Uterus (tissue), 3 donors: ENCODE measurements at regions not wholly inside any gene's neighbourhood (a gene's known extent, or its start where the extent isn't known, plus 50 kb on each side); places are given as distances from the start of the nearest gene placed in this dataset.
"Not testable (repeated sequence)": the region's sequence is repeated elsewhere in the genome, so short reads cannot be mapped to it uniquely, and the experiment has no call there.

Source experiments
- DNase-seq, 2 donors: peaks; one replicate each; pipeline ENCODE4 v3.0.0-alpha.2; 2019 to 2020
- H3K27ac ChIP-seq, 2 donors: fragments of 200-600 bp; sonication (generic); 1 replicate in 1 of 2; 2 replicates in 1 of 2; pipeline ENCODE4 v1.5.1; 2016 to 2018
- H3K27me3 ChIP-seq, 2 donors: fragments of 200-600 bp; sonication (generic); one replicate each; pipeline ENCODE4 v1.5.1; 2018 to 2019; ENCODE audit warnings: control low read depth in 1 of 2
- H3K36me3 ChIP-seq, 2 donors: fragments of 200-600 bp; sonication (generic); one replicate each; pipeline ENCODE4 v1.5.1; 2019; ENCODE audit warnings: control low read depth in 1 of 2
- H3K4me1 ChIP-seq, 2 donors: fragments of 200-600 bp; sonication (generic); one replicate each; pipeline ENCODE4 v1.5.1; 2018 to 2019; ENCODE audit warnings: control low read depth in 1 of 2
- H3K4me3 ChIP-seq, 2 donors: fragments of 200-600 bp; sonication (generic); 1 replicate in 1 of 2; 2 replicates in 1 of 2; pipeline ENCODE4 v1.5.1; 2018 to 2019; ENCODE audit warnings: mild to moderate bottlenecking in 1 of 2
- H3K9me3 ChIP-seq, 2 donors: fragments of 200-600 bp; sonication (generic); one replicate each; pipeline ENCODE4 v1.5.1; 2019; ENCODE audit warnings: control low read depth in 1 of 2
- POLR2A ChIP-seq, 2 donors: fragments of 450-650 bp; IDR thresholded peaks; one replicate each; pipeline ENCODE4 v1.6.1; 2016; ENCODE audit warnings: antibody characterized with exemption in 2 of 2, mild to moderate bottlenecking in 1 of 2, moderate library complexity in 1 of 2
- intact Hi-C: fragments of 100-400 bp; cut with DNase I; formaldehyde crosslinking; loops from one replicate; pipeline ENCODE4 v1.15.1; 2023; ENCODE audit warnings: low total_unique reads
- TF ChIP-seq, protein P1 (sequence below), 4 experiments: fragments of 200-600 bp in 2 of 4; fragments of 450-650 bp in 2 of 4; sonication (generic) in 2 of 4; IDR thresholded peaks; one replicate each; pipeline ENCODE4 v1.5.1; 2016 to 2019; ENCODE audit warnings: antibody characterized with exemption in 4 of 4, mild to moderate bottlenecking in 2 of 4, moderate library complexity in 1 of 4
- donor health status: DM: yes; HTN: yes; CAD: no.

DNA sequence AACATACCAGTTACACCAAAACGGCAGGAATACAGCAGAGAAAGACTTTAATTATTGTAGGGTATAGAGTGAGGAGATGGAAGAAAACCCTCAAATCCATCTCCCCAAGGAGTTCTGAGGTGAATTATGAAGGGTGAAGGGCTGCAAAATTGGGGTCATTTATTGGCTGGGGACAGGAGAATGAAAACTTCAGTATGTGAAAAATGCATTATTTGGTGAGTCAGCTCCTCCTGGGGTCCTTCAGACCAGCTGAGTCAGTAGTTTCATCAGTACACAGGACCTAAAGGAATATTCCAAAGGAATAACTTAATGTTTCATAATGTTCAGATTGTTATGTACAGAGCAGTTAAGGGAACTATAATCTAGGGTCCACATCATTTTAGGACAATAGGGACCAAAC is 566.0 kb downstream of the GBE1 start:
- TF ChIP-seq, protein P1, sequence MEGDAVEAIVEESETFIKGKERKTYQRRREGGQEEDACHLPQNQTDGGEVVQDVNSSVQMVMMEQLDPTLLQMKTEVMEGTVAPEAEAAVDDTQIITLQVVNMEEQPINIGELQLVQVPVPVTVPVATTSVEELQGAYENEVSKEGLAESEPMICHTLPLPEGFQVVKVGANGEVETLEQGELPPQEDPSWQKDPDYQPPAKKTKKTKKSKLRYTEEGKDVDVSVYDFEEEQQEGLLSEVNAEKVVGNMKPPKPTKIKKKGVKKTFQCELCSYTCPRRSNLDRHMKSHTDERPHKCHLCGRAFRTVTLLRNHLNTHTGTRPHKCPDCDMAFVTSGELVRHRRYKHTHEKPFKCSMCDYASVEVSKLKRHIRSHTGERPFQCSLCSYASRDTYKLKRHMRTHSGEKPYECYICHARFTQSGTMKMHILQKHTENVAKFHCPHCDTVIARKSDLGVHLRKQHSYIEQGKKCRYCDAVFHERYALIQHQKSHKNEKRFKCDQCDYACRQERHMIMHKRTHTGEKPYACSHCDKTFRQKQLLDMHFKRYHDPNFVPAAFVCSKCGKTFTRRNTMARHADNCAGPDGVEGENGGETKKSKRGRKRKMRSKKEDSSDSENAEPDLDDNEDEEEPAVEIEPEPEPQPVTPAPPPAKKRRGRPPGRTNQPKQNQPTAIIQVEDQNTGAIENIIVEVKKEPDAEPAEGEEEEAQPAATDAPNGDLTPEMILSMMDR (IDR thresholded peaks at IDR 0.05): no peak
- no peak for TF ChIP-seq POLR2A (IDR thresholded peaks at IDR 0.05)
- Histone ChIP-seq H3K4me3 (no peak overlapping the region), H3K27me3 (peaks cover 0 to 8% of the 10 kb centered on the region in 2 donors), H3K4me1 (no peaks in the 10 kb centered on the region), H3K9me3 (no peaks in the 10 kb centered on the region), H3K27ac (no peak overlapping the region), H3K36me3 (no peaks in the 10 kb centered on the region)
- intact Hi-C loops: no loop called here
- no peak for DNase-seq

DNA sequence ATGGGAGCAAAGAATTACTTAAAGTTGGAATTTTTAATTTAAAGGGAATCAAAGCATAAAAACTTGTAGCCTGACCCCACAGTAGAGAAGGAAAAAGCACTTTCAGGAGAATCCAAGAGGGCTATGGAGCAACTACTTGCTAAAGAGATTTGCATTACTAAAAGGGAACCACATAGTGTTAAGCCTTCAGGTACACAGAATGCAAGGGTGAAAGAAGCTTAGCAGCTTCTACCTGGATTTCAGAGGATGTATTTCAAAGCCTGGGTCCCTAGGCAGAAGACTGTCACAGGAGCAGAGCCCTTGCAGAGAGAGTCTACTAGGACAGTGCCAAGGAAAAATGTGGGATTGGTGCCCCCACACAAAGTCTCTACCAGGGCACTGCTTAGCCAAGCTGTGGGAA is 575.0 kb downstream of the GBE1 start:
- intact Hi-C loops: no loop called here
- TF ChIP-seq POLR2A (IDR thresholded peaks at IDR 0.05): no peak
- TF ChIP-seq, protein P1 (IDR thresholded peaks at IDR 0.05): no peak
- Histone ChIP-seq H3K27me3 (no peaks in the 10 kb centered on the region), H3K9me3 (no peaks in the 10 kb centered on the region), H3K4me3 (no peak overlapping the region), H3K4me1 (no peaks in the 10 kb centered on the region), H3K36me3 (no peaks in the 10 kb centered on the region), H3K27ac (no peak overlapping the region)
- DNase-seq: no peak

DNA sequence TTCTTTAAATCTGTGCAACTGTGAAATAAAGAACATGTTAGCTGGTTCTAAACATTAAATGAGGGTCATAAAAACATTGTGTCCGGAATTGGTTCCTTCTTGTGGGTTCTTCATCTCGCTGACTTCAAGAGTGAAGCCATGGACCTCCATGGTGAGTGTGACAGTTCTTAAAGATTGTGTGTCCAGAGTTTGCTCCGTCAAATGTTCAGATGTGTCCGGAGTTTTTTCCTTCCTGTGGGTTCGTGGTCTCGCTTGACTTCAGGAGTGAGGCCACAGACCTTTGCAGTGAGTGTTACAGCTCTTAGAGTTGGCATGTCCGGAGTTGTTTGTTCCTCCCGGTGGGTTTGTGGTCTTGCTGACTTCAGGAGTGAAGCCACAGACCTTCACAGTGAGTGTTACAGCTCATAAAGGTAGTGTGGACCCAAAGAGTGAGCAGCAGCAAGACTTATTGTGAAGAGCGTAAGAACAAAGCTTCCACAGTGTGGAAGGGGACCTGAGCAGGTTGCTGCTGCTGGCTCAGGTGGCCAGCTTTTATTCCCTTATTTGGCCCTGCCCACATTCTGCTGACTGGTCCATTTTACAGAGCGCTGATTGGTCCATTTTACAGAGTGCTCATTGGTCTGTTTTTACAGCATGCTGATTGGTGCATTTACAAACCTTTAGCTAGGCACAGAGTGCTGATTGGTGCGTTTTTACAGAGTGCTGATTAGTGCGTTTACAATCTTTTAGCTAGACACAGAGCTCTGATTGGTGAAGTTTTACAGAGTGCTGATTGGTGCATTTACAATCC is 579.2 kb downstream of the GBE1 start:
- H3K9me3 ChIP-seq, H3K27me3 ChIP-seq, H3K36me3 ChIP-seq, H3K4me1 ChIP-seq, H3K27ac ChIP-seq, H3K4me3 ChIP-seq, DNase-seq, intact Hi-C loops: not testable (repeated sequence)

DNA sequence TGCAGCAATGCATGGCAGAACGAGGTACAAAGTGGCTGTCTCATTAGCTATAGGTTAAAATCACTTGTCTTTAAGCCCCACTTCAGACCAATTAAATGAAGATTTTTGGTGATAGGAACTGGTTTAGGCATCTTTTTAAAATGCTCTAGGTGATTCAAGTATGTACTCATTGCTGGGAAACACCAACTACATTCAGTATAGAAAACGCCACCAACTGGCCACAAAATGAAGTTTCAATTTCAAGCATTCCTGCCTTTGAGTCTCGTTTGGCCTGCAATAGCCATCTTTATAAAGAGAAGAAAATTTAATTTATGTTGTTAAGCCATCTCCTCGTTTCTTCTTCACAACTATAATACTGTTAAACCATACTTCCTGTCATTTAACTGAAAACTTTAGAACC is 587.9 kb downstream of the GBE1 start:
- Histone ChIP-seq H3K9me3 (no peaks in the 10 kb centered on the region), H3K4me1 (no peaks in the 10 kb centered on the region), H3K36me3 (no peaks in the 10 kb centered on the region), H3K4me3 (no peak overlapping the region), H3K27me3 (no peaks in the 10 kb centered on the region), H3K27ac (no peak overlapping the region)
- intact Hi-C loops: no loop called here
- DNase-seq: no peak
- TF ChIP-seq, protein P1 (IDR thresholded peaks at IDR 0.05): no peak
- no peak for TF ChIP-seq POLR2A (IDR thresholded peaks at IDR 0.05)

DNA sequence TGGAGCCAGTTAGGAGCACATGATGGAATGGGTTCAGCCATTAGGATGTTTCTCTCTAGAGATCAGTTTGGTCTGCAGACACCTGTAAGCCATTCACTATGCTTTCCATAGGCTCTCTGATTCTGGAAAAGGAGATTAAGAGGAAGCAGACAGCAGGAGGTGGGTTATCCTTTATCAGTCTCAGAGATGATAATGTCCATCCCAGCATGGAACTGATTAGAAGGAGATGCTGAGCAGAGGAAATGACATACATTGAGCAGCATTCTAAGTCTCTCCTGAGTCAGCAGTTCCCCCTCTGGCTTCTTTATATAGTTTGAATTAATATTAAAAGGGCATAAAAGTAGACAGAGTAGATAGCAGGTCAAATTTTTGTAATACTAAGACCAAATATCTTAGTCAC is 591.1 kb downstream of the GBE1 start:
- no peak overlapping the region for H3K27ac ChIP-seq
- no peaks in the 10 kb centered on the region for H3K9me3 ChIP-seq
- no peaks in the 10 kb centered on the region for H3K27me3 ChIP-seq
- H3K36me3 ChIP-seq: no peaks in the 10 kb centered on the region
- intact Hi-C loops: no loop called here
- TF ChIP-seq, protein P1 (IDR thresholded peaks at IDR 0.05): no peak
- no peak for TF ChIP-seq POLR2A (IDR thresholded peaks at IDR 0.05)
- no peak overlapping the region for H3K4me3 ChIP-seq
- no peaks in the 10 kb centered on the region for H3K4me1 ChIP-seq
- DNase-seq: no peak
